RPMI7951 (cell line): ENCODE measurements at regions not wholly inside any gene's neighbourhood (a gene's known extent, or its start where the extent isn't known, plus 50 kb on each side); places are given as distances from the start of the nearest gene placed in this dataset.
A peak's percentile ranks its signal among the peaks of the same experiment; 100 is the strongest.

Experiments used
- DNase-seq: peaks from one replicate; pipeline ENCODE4 v3.0.0-alpha.2; 2012; ENCODE audit warnings: low read depth

DNA sequence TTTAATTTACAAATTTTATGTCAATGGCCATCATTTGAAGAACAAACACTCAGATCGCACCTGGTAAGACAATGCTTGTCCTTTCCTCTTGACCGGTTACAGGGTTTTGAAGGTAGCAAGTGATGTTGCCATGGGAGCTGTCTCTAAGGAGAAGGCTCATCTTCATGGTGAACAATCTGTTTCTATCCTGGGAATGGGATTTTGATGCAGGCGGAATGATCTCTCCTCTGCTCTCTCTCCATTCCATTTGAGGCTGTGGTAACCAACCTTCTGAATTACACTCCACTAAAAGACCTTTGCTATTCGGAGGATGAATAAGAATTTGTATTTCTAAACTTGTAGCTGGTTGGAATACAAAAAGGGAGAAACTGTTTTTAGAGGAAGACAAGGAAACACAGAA is 57.9 kb upstream of the SLC5A9 start:
- DNase-seq, result no peak

- no peak for DNase-seq
These were observed 61.9 kb upstream of the SLC5A9 start for GRCh38 chr1:48160486-48161132.

DNA sequence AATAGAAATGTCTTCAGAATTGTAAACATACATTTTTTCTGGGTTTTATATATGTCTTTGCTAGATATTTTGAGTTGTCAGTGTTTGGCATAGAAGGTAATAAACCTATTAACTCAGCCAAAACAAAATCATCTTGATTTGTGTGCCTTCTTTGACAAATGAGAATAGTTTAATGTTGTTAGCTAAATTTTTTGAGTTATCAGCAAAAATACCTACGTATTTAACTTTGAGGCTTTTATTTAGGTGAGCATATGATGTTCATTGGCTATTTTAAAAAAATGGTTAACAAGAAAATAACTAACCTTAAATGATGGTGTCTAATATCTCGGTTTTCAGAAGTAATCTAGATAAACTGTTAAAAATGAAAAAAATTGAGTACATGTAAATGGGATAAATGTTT is 83.2 kb upstream of the SLC5A9 start:
- no peak for DNase-seq

DNA sequence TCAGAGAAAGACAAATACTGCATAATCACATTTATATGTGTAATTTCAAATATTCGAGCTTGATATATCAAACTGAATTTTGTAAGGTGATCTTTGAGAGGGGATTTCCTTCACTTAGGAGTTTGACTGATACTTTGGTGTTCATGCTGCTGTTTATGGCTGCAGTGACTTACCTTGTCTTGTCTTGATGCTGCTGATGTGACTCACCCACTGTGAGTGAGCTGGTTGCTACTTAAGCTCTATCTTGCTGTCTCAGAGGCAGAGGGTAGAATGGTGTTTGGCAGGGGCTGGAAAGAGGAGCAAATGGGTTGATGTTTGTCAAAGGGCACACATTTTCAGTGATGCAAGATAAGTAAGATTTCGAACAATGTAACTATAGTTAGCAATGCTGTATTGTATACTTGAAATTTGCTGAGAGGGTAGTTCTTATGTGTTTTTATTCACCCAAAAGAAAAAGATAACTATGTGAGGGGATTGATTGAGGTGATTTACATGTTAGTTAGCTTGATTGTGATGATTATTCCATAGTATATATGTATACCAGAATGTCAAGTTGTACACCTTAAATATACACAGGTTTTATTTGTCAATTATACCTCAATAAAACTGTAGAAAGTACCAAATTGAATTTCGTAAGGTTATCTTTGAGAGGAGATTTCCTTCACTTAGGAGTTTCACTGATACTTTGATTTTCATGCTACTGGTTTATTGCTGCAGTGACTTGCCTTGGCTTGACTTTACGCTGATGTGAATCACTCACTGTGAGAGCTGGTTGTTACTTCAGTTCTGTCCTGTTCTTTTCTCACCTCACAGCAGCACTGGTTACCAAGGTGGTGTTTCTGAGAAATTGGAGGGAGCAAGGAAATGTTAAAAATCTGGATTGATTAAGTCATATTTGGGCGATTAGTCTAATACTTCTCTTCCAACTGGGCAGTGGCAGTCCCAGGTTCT is 94.5 kb upstream of the SLC5A9 start:
- DNase-seq, result no peak

DNA sequence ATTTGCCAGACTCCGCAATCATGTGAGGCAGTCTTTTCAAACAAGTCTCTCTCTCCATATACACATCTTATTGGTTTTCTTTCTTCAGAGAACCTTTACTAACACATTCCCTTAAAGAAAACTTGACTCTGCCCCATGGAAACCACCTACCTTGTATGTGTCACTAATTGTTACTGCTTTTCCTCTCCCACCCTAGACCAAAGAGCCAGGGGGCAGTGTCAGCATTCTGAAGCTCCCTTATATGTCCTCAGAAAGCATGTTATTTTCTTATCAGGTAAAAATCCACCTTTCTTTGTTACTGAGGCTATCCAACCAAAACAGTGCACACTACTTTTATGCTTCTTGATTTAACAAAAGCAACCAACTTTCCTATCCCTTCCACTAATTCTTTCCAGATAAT is 98.9 kb upstream of the SLC5A9 start:
- DNase-seq, result no peak

- no peak for DNase-seq
These were observed 100.6 kb upstream of the SLC5A9 start for GRCh38 chr1:48121955-48122354.

DNA sequence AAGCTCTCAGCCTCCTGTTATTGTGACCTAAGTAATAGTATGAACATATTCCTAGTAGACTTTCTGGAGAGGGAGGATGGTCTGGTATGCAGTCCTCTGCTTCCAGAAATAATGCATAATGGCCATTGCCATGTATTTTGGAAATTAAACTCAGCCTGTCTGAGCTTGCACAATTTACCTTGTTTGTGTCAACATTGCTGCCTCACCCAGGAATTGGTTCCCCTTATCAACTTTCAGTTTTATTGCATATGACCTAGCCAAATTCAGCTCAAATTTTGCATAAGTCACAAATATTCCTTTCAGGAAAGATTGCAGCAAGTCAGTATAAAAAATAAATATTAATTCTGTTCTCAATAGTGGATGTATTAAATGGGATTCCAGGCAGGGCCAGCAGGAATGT is 101.9 kb upstream of the SLC5A9 start:
- no peak for DNase-seq

GRCh38 chr1:48115835-48116234 is 106.7 kb upstream of the SLC5A9 start:
- DNase-seq, result no peak

- DNase-seq, result peak; percentile 24
These were observed 107.7 kb upstream of the SLC5A9 start for GRCh38 chr1:48114596-48115382.

- peak; percentile 52 for DNase-seq
These were observed 112.3 kb upstream of the TRABD2B start for GRCh38 chr1:48109390-48110013.

DNA sequence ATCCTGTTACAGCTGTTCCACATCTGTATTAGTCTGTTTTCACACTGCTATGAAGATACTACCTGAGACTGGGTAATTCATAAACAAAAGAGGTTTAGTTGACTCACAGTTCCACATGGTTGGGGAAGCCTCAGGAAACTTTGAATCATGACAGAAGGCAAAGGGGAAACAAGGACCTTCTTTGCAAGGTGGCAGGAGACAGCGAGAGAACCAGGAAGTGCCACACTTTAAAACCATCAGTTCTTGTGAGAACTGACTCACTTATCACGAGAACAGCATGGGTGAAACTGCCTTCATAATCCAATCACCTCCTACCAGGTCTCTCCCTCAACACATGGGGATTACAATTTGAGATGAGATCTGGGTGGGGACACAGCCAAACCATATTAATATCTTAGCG is 110.3 kb upstream of the TRABD2B start:
- DNase-seq, result no peak

- no peak for DNase-seq
These were observed 108.9 kb upstream of the TRABD2B start for GRCh38 chr1:48106049-48106448.

DNA sequence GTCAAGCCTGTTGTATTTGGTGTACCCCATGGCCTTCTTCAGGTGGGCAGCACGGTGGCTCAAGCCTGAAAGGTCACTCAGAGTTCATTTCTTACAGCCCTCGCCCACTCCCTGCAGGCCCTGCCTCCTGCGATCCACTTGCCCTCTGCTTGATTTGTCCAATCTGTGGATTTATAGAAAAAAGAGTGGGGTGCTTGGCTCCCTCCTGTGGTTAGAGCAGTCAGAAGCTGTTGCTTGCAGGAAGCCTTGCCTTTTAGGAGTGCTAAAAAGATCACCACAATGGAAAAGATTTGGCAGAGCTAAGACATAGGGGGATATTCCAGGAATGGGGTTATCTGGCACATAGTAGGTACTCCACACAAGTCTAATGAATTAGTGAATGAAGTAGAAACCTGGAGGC is 108.0 kb upstream of the TRABD2B start:
- no peak for DNase-seq

DNA sequence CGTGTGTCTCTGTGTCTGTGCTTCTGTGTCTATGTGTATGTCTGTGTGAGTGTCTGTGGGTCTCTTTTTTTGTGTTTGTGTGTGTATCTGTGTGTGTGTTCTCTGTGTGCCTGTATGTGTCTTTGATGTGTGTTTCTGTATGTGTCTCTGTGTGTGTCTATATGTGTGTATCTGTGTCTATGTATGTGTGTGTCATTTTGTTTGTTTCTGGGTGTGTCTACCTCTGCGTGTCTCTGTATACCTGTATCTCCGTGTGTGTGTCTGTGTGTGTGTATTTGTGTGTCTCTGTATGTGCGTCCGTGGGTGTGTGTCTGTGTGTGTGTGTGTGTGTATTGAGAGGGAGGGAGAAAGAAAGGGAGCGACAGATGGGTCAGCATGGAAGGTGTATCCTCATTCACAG is 106.3 kb upstream of the TRABD2B start:
- DNase-seq, result no peak

DNA sequence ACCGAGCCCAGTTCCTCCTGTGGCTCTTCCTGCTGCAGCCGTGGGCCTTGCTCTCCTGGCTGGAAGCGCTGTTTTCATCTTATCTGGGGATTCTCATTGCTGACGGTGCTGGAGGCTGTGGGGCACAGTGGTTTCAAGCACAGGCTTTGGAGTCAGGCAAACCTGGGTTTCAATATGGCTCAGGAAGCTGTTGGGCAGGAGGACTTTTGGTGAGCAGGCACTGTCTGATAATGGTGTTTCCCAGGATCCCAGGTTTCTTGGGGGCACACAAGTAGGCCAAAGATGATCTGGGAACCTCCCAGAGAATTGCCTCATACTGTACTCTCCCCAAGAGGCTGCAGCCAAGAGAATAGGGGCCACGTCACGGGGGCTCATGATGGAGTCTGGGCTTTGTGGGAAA is 105.6 kb upstream of the TRABD2B start:
- DNase-seq, result no peak

GRCh38 chr1:48099072-48099773 is 102.0 kb upstream of the TRABD2B start:
- no peak for DNase-seq

GRCh38 chr1:48093696-48094528 is 96.7 kb upstream of the TRABD2B start:
- DNase-seq, result peak; percentile 30

DNA sequence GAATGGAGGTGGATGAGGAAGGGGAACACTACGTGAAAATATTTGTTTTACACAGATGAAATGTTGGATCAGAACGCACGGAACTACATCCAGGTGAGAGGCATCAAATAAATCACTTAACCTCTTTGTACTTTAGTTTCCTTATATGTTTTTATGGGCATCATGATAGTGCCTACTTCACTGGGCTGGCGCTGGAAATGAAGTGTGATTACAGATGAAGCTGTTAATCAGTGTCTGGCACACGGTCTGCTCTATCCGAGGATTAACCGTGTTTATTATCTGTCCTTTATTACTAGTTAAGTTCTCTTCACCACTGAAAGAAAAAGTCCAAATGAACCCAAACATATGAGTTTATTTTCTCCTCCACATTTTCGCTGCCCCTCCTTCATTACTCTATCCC is 96.0 kb upstream of the TRABD2B start:
- DNase-seq, result no peak

DNA sequence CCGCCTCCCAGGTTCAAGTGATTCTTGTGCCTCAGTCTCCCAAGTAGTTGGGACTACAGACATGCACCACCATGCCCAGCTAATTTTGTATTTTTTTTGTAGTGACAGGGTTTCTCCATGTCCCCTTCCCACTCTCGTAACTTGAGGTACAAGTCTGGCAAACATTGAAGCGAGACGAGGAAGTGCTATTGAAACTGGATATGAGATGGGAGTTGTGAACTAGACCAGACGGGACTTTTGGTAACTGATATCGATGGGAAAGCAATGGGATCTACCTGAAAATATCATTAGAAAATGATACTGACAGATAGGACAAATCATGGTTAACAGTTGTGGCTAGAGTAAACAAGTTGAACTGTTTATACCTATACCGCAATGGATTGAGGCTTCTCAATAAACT is 95.2 kb upstream of the TRABD2B start:
- DNase-seq, result no peak

- no peak for DNase-seq
These were observed 92.2 kb upstream of the TRABD2B start for GRCh38 chr1:48089356-48089891.
